HEK293 (cell line): ENCODE measurements at regions not wholly inside any gene's neighbourhood (a gene's known extent, or its start where the extent isn't known, plus 50 kb on each side); places are given as distances from the start of the nearest gene placed in this dataset.

Experiments
- CTCF ChIA-PET: fragments of 350-600 bp; formaldehyde crosslinking; extraction: SDS; loops from one replicate; lab custom pipeline; 2021; ENCODE audit warnings: antibody characterized with exemption; lab: Yijun Ruan, JAX
- POLR2A ChIA-PET: fragments of 300-600 bp; formaldehyde crosslinking; extraction: SDS; loops from one replicate; lab custom pipeline; 2020; ENCODE audit warnings: antibody characterized with exemption, inconsistent platforms; lab: Yijun Ruan, JAX
- H3K27ac ChIP-seq: fragments of 200-500 bp; sonication (Bioruptor generic); 2 replicates; pipeline ENCODE4 v1.5.1; 2014; ENCODE audit warnings: low read depth, low read length, control low read depth, inconsistent platforms; ENCODE audit errors: extremely low read depth
- H3K36me3 ChIP-seq, 2 experiments: fragments of 200-500 bp in 1 of 2; sonication (Bioruptor generic) in 1 of 2; 1 replicate in 1 of 2; 2 replicates in 1 of 2; pipeline ENCODE4 v1.5.1; 2014 to 2017; ENCODE audit warnings: inconsistent platforms in 2 of 2, low read length in 2 of 2; ENCODE audit not compliant: control insufficient read depth in 2 of 2, insufficient read depth in 1 of 2
- H3K4me1 ChIP-seq: fragments of 200-500 bp; sonication (Bioruptor generic); 2 replicates; pipeline ENCODE4 v1.5.1; 2014; ENCODE audit warnings: mild to moderate bottlenecking, low read length, inconsistent platforms; ENCODE audit not compliant: control insufficient read depth, insufficient read depth
- H3K4me3 ChIP-seq: 2 replicates; pipeline ENCODE4 v1.5.1; 2011; ENCODE audit warnings: low read depth, mild to moderate bottlenecking, control low read depth, low read length, moderate library complexity
- H3K9me3 ChIP-seq: fragments of 200-500 bp; sonication (Bioruptor generic); 2 replicates; pipeline ENCODE4 v1.5.1; 2014; ENCODE audit warnings: low read depth, low read length, inconsistent platforms; ENCODE audit not compliant: control insufficient read depth, insufficient read depth
- BCL11A ChIP-seq: fragments of 450-650 bp; formaldehyde crosslinking; IDR thresholded peaks from 2 replicates; pipeline ENCODE4 v1.5.1; 2016; ENCODE audit warnings: low read depth, missing biosample characterization, missing genetic modification characterization
- HIC1 ChIP-seq: fragments of 450-650 bp; formaldehyde crosslinking; IDR thresholded peaks from 2 replicates; pipeline ENCODE4 v1.5.1; 2016; ENCODE audit warnings: missing biosample characterization, missing genetic modification characterization
- HOXA7 ChIP-seq: sonication (generic); formaldehyde crosslinking; IDR thresholded peaks from 2 replicates; pipeline ENCODE4 v1.8.1; 2022; ENCODE audit warnings: missing genetic modification reagents, borderline replicate concordance
- KLF17 ChIP-seq: fragments of 450-650 bp; formaldehyde crosslinking; IDR thresholded peaks from 2 replicates; pipeline ENCODE4 v1.5.1; 2016; ENCODE audit warnings: missing biosample characterization, missing genetic modification characterization
- PRDM2 ChIP-seq: fragments of 450-650 bp; formaldehyde crosslinking; IDR thresholded peaks from 2 replicates; pipeline ENCODE4 v1.5.1; 2016; ENCODE audit warnings: missing biosample characterization, missing genetic modification characterization, borderline replicate concordance
- ZBTB11 ChIP-seq: fragments of 450-650 bp; formaldehyde crosslinking; conservative IDR thresholded peaks from 2 replicates; pipeline ENCODE4 v1.5.1; 2016; ENCODE audit warnings: low read depth, missing biosample characterization, missing genetic modification characterization
- ZBTB7A ChIP-seq: fragments of 450-650 bp; formaldehyde crosslinking; IDR thresholded peaks from 2 replicates; pipeline ENCODE4 v1.5.1; 2016; ENCODE audit warnings: low read depth, missing biosample characterization, missing genetic modification characterization
- ZFP41 ChIP-seq: fragments of 450-650 bp; formaldehyde crosslinking; IDR thresholded peaks from 2 replicates; pipeline ENCODE4 v1.5.1; 2016; ENCODE audit warnings: missing biosample characterization, missing genetic modification characterization, borderline replicate concordance
- ZNF10 ChIP-seq: fragments of 450-650 bp; formaldehyde crosslinking; IDR thresholded peaks from 2 replicates; pipeline ENCODE4 v1.5.1; 2017; ENCODE audit warnings: missing biosample characterization, missing genetic modification characterization
- ZNF114 ChIP-seq: fragments of 450-650 bp; formaldehyde crosslinking; IDR thresholded peaks from 2 replicates; pipeline ENCODE4 v1.5.0; 2017; ENCODE audit warnings: missing biosample characterization, missing genetic modification characterization
- ZNF138 ChIP-seq: fragments of 450-650 bp; formaldehyde crosslinking; IDR thresholded peaks from 2 replicates; pipeline ENCODE4 v1.5.1; 2016; ENCODE audit warnings: missing biosample characterization, missing genetic modification characterization, borderline replicate concordance
- ZNF2 ChIP-seq: fragments of 450-650 bp; formaldehyde crosslinking; IDR thresholded peaks from 2 replicates; pipeline ENCODE4 v1.5.1; 2016; ENCODE audit warnings: missing biosample characterization, missing genetic modification characterization
- ZNF223 ChIP-seq: fragments of 450-650 bp; formaldehyde crosslinking; IDR thresholded peaks from 2 replicates; pipeline ENCODE4 v1.5.1; 2016; ENCODE audit warnings: missing biosample characterization, missing genetic modification characterization
- ZNF24 ChIP-seq: fragments of 450-650 bp; formaldehyde crosslinking; IDR thresholded peaks from 2 replicates; pipeline ENCODE4 v1.5.1; 2016; ENCODE audit warnings: missing biosample characterization, missing genetic modification characterization
- ZNF324 ChIP-seq: fragments of 450-650 bp; formaldehyde crosslinking; IDR thresholded peaks from 2 replicates; pipeline ENCODE4 v1.5.1; 2016; ENCODE audit warnings: missing biosample characterization, missing genetic modification characterization
- ZNF558 ChIP-seq: fragments of 450-650 bp; formaldehyde crosslinking; IDR thresholded peaks from 2 replicates; pipeline ENCODE4 v1.5.1; 2016; ENCODE audit warnings: missing biosample characterization, missing genetic modification characterization
- ZNF600 ChIP-seq: fragments of 450-650 bp; formaldehyde crosslinking; IDR thresholded peaks from 2 replicates; pipeline ENCODE4 v1.5.1; 2016; ENCODE audit warnings: missing biosample characterization, missing genetic modification characterization
- ZNF670 ChIP-seq: fragments of 450-650 bp; formaldehyde crosslinking; IDR thresholded peaks from 2 replicates; pipeline ENCODE4 v1.5.1; 2016; ENCODE audit warnings: missing biosample characterization, missing genetic modification characterization, low read depth

GRCh38 chr21:27362249-27362648, 395.4 kb upstream of the ADAMTS5 start (continued):
- TF ChIP-seq PRDM2 (tag by site-specific recombination) (no peak), ZNF670 (tag by site-specific recombination) (no peak), ZNF324 (tag by site-specific recombination) (no peak), ZNF24 (tag by site-specific recombination) (no peak), ZBTB11 (no peak), ZNF138 (tag by site-specific recombination) (no peak), HIC1 (tag by site-specific recombination) (no peak), ZNF10 (tag by site-specific recombination) (no peak)

- CTCF ChIA-PET: interaction anchor here (1.1 kb wide), 1 partner anchor 341 kb away, joined by 3 read pairs; no protein-coding TSS in a partner anchor
- no peaks in the 10 kb centered on the region for H3K9me3 ChIP-seq
- no peak overlapping the region for H3K27ac ChIP-seq
- POLR2A ChIA-PET: no interaction called here
- H3K36me3 ChIP-seq: no peaks in the 10 kb centered on the region
- no peak overlapping the region for H3K4me3 ChIP-seq
- no peaks in the 10 kb centered on the region for H3K4me1 ChIP-seq
- TF ChIP-seq BCL11A (tag by site-specific recombination) (no peak), ZFP41 (tag by site-specific recombination) (no peak), ZNF114 (tag by site-specific recombination) (no peak), ZBTB7A (tag by site-specific recombination) (no peak), HOXA7 (CRISPR knock-in tag) (no peak), ZNF2 (tag by site-specific recombination) (no peak), ZNF600 (tag by site-specific recombination) (no peak), KLF17 (no peak), ZNF558 (tag by site-specific recombination) (no peak), ZNF223 (tag by site-specific recombination) (no peak)
- TF ChIP-seq, all 188 proteins: peak for 0
Observed at GRCh38 chr21:27359141-27359540, 392.3 kb upstream of the ADAMTS5 start.
